OCI-LY3 (cell line): ENCODE measurements at regions not wholly inside any gene's neighbourhood (a gene's known extent, or its start where the extent isn't known, plus 50 kb on each side); places are given as distances from the start of the nearest gene placed in this dataset.

Experiments used
- H2AFZ ChIP-seq: fragments of 200-600, 300-600 bp; shearing (Covaris generic); 2 replicates; pipeline ENCODE4 v1.6.0; 2014; ENCODE audit warnings: antibody characterized with exemption, low read depth, low read length
- H3K27ac ChIP-seq: fragments of 200-600, 300-600 bp; sonication (generic); 2 replicates; pipeline ENCODE4 v1.5.1; 2014; ENCODE audit warnings: mild to moderate bottlenecking, low read length, moderate library complexity, mixed read lengths
- H3K27me3 ChIP-seq: fragments of 200-600, 300-600 bp; sonication (generic); 2 replicates; pipeline ENCODE4 v1.6.1; 2014; ENCODE audit warnings: low read depth, low read length, mixed read lengths
- H3K36me3 ChIP-seq: fragments of 200-600, 300-600 bp; sonication (generic); replicated peaks from 2 replicates; pipeline ENCODE3; 2014; ENCODE audit warnings: low read depth, low read length, mixed read lengths
- H3K4me1 ChIP-seq: fragments of 300-600, 200-600 bp; sonication (generic); 2 replicates; pipeline ENCODE4 v1.6.1; 2014; ENCODE audit warnings: low read length, mixed read lengths
- H3K4me2 ChIP-seq: fragments of 200-600, 300-600 bp; sonication (generic); 2 replicates; pipeline ENCODE4 v1.6.1; 2014; ENCODE audit warnings: low read length, mixed read lengths
- H3K4me3 ChIP-seq: fragments of 300-600, 200-600 bp; sonication (generic); 2 replicates; pipeline ENCODE4 v1.5.1; 2014; ENCODE audit warnings: antibody characterized with exemption, mild to moderate bottlenecking, low read length, moderate library complexity
- H3K79me2 ChIP-seq: fragments of 300-600, 200-600 bp; shearing (Covaris generic); 2 replicates; pipeline ENCODE4 v1.6.1; 2014; ENCODE audit warnings: mild to moderate bottlenecking, low read length, mixed read lengths
- H3K9ac ChIP-seq: fragments of 300-600, 200-600 bp; shearing (Covaris generic); 2 replicates; pipeline ENCODE4 v1.6.0; 2014; ENCODE audit warnings: mild to moderate bottlenecking, low read length, moderate library complexity
- H3K9me3 ChIP-seq: fragments of 200-600, 300-600 bp; shearing (Covaris generic); 2 replicates; pipeline ENCODE4 v1.6.1; 2014; ENCODE audit warnings: low read length, mixed read lengths; ENCODE audit not compliant: insufficient read depth
- H4K20me1 ChIP-seq: fragments of 200-600, 300-600 bp; sonication (generic); 2 replicates; pipeline ENCODE4 v1.6.1; 2016; ENCODE audit warnings: low read length, mixed read lengths; ENCODE audit not compliant: insufficient read depth
- EZH2phosphoT487 ChIP-seq: fragments of 200-600 bp; shearing (Covaris generic); IDR thresholded peaks from 2 replicates; pipeline ENCODE4 v1.6.1; 2018; ENCODE audit warnings: antibody characterized with exemption, mixed run types, low read depth
- TF ChIP-seq, protein P1 (sequence below): fragments of 200-600, 300-600 bp; sonication (generic); IDR thresholded peaks from 2 replicates; pipeline ENCODE4 v1.5.1; 2014; ENCODE audit warnings: antibody characterized with exemption, low read length, low read depth

DNA sequence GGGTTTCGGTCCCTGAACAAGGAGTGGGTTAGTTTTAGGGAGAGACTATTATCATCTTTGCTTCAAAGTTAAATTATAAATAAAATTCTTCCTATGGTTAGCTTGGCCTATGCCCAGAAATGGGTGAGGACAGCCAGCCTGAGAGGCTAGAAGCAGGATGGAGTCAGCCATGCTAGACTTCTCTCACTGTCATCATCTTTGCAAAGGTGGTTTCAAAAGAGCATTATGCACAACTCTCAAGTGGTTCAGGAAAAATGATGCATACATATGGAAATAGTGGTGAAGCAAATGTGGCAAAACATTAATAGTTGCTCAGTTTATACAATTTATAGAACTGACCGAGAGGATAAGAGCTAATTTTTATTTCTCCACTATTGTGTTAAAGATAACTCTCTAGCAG is 124.3 kb upstream of the FOXN2 start:
- H3K27me3 ChIP-seq: no peaks in the 10 kb centered on the region
- H3K4me1 ChIP-seq: peaks cover 6% of the 10 kb centered on the region
- H3K9ac ChIP-seq: no peak overlapping the region
- H4K20me1 ChIP-seq: no peaks in the 10 kb centered on the region
- peak overlapping the region; percentile 41; the same call in 1 of the 2 replicates for H2AFZ ChIP-seq
- H3K36me3 ChIP-seq: no peaks in the 10 kb centered on the region
- no peak overlapping the region for H3K27ac ChIP-seq
- no peak overlapping the region for H3K4me3 ChIP-seq
- TF ChIP-seq, protein P1, sequence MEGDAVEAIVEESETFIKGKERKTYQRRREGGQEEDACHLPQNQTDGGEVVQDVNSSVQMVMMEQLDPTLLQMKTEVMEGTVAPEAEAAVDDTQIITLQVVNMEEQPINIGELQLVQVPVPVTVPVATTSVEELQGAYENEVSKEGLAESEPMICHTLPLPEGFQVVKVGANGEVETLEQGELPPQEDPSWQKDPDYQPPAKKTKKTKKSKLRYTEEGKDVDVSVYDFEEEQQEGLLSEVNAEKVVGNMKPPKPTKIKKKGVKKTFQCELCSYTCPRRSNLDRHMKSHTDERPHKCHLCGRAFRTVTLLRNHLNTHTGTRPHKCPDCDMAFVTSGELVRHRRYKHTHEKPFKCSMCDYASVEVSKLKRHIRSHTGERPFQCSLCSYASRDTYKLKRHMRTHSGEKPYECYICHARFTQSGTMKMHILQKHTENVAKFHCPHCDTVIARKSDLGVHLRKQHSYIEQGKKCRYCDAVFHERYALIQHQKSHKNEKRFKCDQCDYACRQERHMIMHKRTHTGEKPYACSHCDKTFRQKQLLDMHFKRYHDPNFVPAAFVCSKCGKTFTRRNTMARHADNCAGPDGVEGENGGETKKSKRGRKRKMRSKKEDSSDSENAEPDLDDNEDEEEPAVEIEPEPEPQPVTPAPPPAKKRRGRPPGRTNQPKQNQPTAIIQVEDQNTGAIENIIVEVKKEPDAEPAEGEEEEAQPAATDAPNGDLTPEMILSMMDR: no peak
- no peak for TF ChIP-seq EZH2phosphoT487
- no peaks in the 10 kb centered on the region for H3K9me3 ChIP-seq
- no peaks in the 10 kb centered on the region for H3K79me2 ChIP-seq
- H3K4me2 ChIP-seq: no peak overlapping the region

DNA sequence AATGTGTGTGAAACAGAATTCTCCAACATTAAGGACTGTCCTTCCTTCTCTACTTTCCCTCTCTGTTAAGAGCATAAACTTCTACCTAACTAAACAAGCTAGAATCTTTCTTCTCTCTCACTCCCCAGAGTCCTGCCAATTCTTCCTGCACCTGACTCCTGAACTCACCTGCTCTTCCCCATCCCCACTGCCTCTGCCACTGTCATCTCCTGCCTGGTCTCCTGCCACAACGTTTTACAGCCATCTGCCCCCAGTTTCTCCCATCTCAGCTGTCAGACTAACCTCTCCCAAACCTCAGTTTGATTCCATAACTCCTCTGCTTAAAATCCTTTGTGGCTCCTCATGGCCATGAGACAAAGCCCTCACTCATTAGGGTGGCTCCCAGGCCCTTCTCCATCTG is 119.8 kb upstream of the FOXN2 start:
- Histone ChIP-seq H3K79me2 (no peaks in the 10 kb centered on the region), H3K27ac (no peak overlapping the region), H3K9ac (no peak overlapping the region), H3K4me2 (no peak overlapping the region), H3K27me3 (no peaks in the 10 kb centered on the region), H3K36me3 (no peaks in the 10 kb centered on the region), H3K4me1 (peaks cover 30% of the 10 kb centered on the region), H3K9me3 (no peaks in the 10 kb centered on the region), H2AFZ (no peak overlapping the region), H3K4me3 (no peak overlapping the region), H4K20me1 (no peaks in the 10 kb centered on the region)
- no peak for TF ChIP-seq EZH2phosphoT487
- TF ChIP-seq, protein P1: no peak

DNA sequence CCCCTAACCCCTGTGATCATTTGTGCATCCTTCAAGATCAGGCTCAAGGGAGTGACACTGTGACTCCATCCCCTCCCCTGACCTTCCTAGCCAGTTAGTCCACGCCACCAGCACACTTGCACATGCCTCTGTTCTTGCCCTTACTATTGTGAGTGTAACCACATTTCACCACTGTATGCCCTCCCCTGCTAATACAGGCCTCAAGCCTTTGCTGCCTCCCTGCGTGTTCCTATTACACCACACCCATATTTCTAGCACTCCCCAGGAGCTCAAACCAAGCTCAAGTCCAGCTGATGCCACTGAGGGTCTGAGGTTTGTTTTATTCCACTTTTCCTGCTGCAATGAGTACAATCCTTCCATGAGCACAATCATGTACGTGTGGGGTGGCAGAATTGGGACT is 119.3 kb upstream of the FOXN2 start:
- no peak for TF ChIP-seq EZH2phosphoT487
- TF ChIP-seq, protein P1: no peak
- Histone ChIP-seq H2AFZ (no peak overlapping the region), H3K4me2 (no peak overlapping the region), H3K9ac (no peak overlapping the region), H3K4me3 (no peak overlapping the region), H3K79me2 (no peaks in the 10 kb centered on the region), H3K9me3 (no peaks in the 10 kb centered on the region), H3K27ac (no peak overlapping the region), H4K20me1 (no peaks in the 10 kb centered on the region), H3K36me3 (no peaks in the 10 kb centered on the region), H3K4me1 (peaks cover 31% of the 10 kb centered on the region), H3K27me3 (no peaks in the 10 kb centered on the region)

DNA sequence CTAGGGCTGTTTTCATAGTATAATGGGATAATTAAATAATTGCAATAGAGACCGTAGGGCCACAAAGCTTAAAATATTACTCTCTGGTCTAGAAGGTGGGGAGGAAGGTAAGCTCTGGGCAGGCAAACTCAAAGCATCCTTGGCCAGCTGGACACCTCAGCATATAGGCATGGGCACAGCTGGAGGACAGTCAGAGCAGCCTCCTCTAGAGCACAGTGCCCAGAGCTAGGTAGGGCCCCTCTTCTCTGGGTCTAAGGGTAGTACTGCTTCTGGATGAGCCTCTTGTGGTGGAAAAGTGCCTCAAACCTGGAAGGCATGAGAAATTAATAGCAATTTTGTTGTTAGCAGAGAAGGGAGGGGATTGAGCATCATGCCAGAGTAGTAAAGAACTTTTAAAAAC is 116.9 kb upstream of the FOXN2 start:
- H3K79me2 ChIP-seq: no peaks in the 10 kb centered on the region
- H2AFZ ChIP-seq: no peak overlapping the region
- no peak overlapping the region for H3K27ac ChIP-seq
- H3K36me3 ChIP-seq: no peaks in the 10 kb centered on the region
- peaks cover 41% of the 10 kb centered on the region for H3K4me1 ChIP-seq
- no peaks in the 10 kb centered on the region for H3K9me3 ChIP-seq
- no peak overlapping the region for H3K9ac ChIP-seq
- H3K4me3 ChIP-seq: no peak overlapping the region
- no peaks in the 10 kb centered on the region for H4K20me1 ChIP-seq
- H3K27me3 ChIP-seq: no peaks in the 10 kb centered on the region
- H3K4me2 ChIP-seq: no peak overlapping the region
- no peak for TF ChIP-seq EZH2phosphoT487
- TF ChIP-seq, protein P1: no peak
